SK-N-SH treated with all-trans-retinoic acid at 6 μM for 48 hours (cell line): ENCODE measurements at regions not wholly inside any gene's neighbourhood (a gene's known extent, or its start where the extent isn't known, plus 50 kb on each side); places are given as distances from the start of the nearest gene placed in this dataset.

Source experiments
- ATAC-seq: fragments of 200-7000 bp; cut with Tn5 transposase; 3 replicates; pipeline ENCODE4 v1.9.1; 2020; ENCODE audit warnings: mild to moderate bottlenecking, moderate library complexity
- ARNTL ChIP-seq: fragments of 450-650 bp; formaldehyde crosslinking; IDR thresholded peaks from 2 replicates; pipeline ENCODE4 v1.5.0; 2020; ENCODE audit warnings: low read depth, mild to moderate bottlenecking, moderate library complexity, borderline replicate concordance
- BACH2 ChIP-seq: fragments of 250-450 bp; sonication (Bioruptor Pico); IDR thresholded peaks from 2 replicates; pipeline ENCODE4 v1.9.0; 2021; ENCODE audit warnings: mild to moderate bottlenecking, borderline replicate concordance
- CREB5 ChIP-seq: fragments of 250-450 bp; sonication (Bioruptor Pico); IDR thresholded peaks from 2 replicates; pipeline ENCODE4 v1.5.1; 2020; ENCODE audit warnings: low read depth, mild to moderate bottlenecking, moderate library complexity
- CSDC2 ChIP-seq: fragments of 250-450 bp; sonication (Bioruptor Pico); IDR thresholded peaks from 2 replicates; pipeline ENCODE4 v1.5.0; 2020; ENCODE audit warnings: mild to moderate bottlenecking, moderate library complexity
- CSRNP3 ChIP-seq: fragments of 250-450 bp; sonication (Bioruptor Pico); IDR thresholded peaks from 2 replicates; pipeline ENCODE4 v1.5.1; 2021; ENCODE audit warnings: mild to moderate bottlenecking, moderate library complexity
- ESRRG ChIP-seq: fragments of 250-450 bp; sonication (Bioruptor Pico); IDR thresholded peaks from 2 replicates; pipeline ENCODE4 v1.6.1; 2021; ENCODE audit warnings: mild to moderate bottlenecking
- OSR1 ChIP-seq: fragments of 250-450 bp; sonication (Bioruptor Pico); IDR thresholded peaks from 2 replicates; pipeline ENCODE4 v1.8.0; 2022; ENCODE audit warnings: moderate library complexity, mild to moderate bottlenecking, inconsistent platforms
- PATZ1 ChIP-seq: fragments of 250-450 bp; sonication (Bioruptor Pico); IDR thresholded peaks from 2 replicates; pipeline ENCODE4 v1.8.0; 2020; ENCODE audit warnings: mild to moderate bottlenecking, moderate library complexity, borderline replicate concordance
- PPARA ChIP-seq: fragments of 250-450 bp; sonication (Bioruptor Pico); IDR thresholded peaks from 2 replicates; pipeline ENCODE4 v1.5.0; 2020; ENCODE audit warnings: mild to moderate bottlenecking, borderline replicate concordance
- SNAI2 ChIP-seq: fragments of 250-450 bp; sonication (Bioruptor Pico); IDR thresholded peaks from 2 replicates; pipeline ENCODE4 v1.5.0; 2020; ENCODE audit warnings: mild to moderate bottlenecking, moderate library complexity
- TCF4 ChIP-seq: fragments of 250-450 bp; sonication (Bioruptor Pico); IDR thresholded peaks from 2 replicates; pipeline ENCODE4 v1.8.0; 2021; ENCODE audit warnings: mild to moderate bottlenecking, moderate library complexity, borderline replicate concordance
- TOX ChIP-seq: fragments of 250-450 bp; sonication (Bioruptor Pico); IDR thresholded peaks from 2 replicates; pipeline ENCODE4 v1.8.0; 2021; ENCODE audit warnings: mild to moderate bottlenecking, moderate library complexity, borderline replicate concordance
- TSHZ2 ChIP-seq: fragments of 250-450 bp; sonication (Bioruptor Pico); IDR thresholded peaks from 2 replicates; pipeline ENCODE4 v1.5.0; 2020; ENCODE audit warnings: mild to moderate bottlenecking, moderate library complexity
- ZC3H10 ChIP-seq: fragments of 250-450 bp; sonication (Bioruptor Pico); IDR thresholded peaks from 2 replicates; pipeline ENCODE4 v1.5.1; 2021; ENCODE audit warnings: mild to moderate bottlenecking, moderate library complexity
- ZFP3 ChIP-seq: fragments of 250-450 bp; sonication (Bioruptor Pico); IDR thresholded peaks from 2 replicates; pipeline ENCODE4 v1.5.0; 2020; ENCODE audit warnings: mild to moderate bottlenecking, moderate library complexity
- ZFP30 ChIP-seq: fragments of 450-650 bp; formaldehyde crosslinking; IDR thresholded peaks from 2 replicates; pipeline ENCODE4 v1.5.0; 2022; ENCODE audit warnings: mild to moderate bottlenecking, moderate library complexity
- ZNF565 ChIP-seq: fragments of 450-650 bp; formaldehyde crosslinking; conservative IDR thresholded peaks from 2 replicates; pipeline ENCODE4 v1.5.0; 2020; ENCODE audit warnings: low read depth, mild to moderate bottlenecking, moderate library complexity
- ZNF70 ChIP-seq: fragments of 450-650 bp; formaldehyde crosslinking; IDR thresholded peaks from 2 replicates; pipeline ENCODE4 v1.5.0; 2020; ENCODE audit warnings: mild to moderate bottlenecking, moderate library complexity
- ZNF8 ChIP-seq: fragments of 450-650 bp; formaldehyde crosslinking; IDR thresholded peaks from 2 replicates; pipeline ENCODE4 v1.5.0; 2020; ENCODE audit warnings: mild to moderate bottlenecking, moderate library complexity

- no peak for ATAC-seq
- TF ChIP-seq TSHZ2 (CRISPR knock-in tag) = no peak
- no peak for TF ChIP-seq CSRNP3
- TF ChIP-seq ZNF8 = no peak
- TF ChIP-seq BACH2 (CRISPR knock-in tag) = no peak
- TF ChIP-seq ZNF70 (CRISPR knock-in tag) = no peak
- TF ChIP-seq SNAI2 (CRISPR knock-in tag) = no peak
- no peak for TF ChIP-seq ZNF565
- TF ChIP-seq ZFP30 (CRISPR knock-in tag) = no peak
- no peak for TF ChIP-seq OSR1 (CRISPR knock-in tag)
- TF ChIP-seq CREB5 (CRISPR knock-in tag) = no peak
- no peak for TF ChIP-seq PPARA (CRISPR knock-in tag)
- TF ChIP-seq, all 23 proteins: peak for 0
Measured at GRCh38 chr9:10917001-10917400, 304.2 kb upstream of the PTPRD start.

- ATAC-seq = no peak
- no peak for TF ChIP-seq PPARA (CRISPR knock-in tag)
- TF ChIP-seq TCF4 (CRISPR knock-in tag) = no peak
- TF ChIP-seq ZFP3 (CRISPR knock-in tag) = no peak
- TF ChIP-seq PATZ1 (CRISPR knock-in tag) = no peak
- no peak for TF ChIP-seq TOX (CRISPR knock-in tag)
- no peak for TF ChIP-seq ZNF8
- TF ChIP-seq ESRRG (CRISPR knock-in tag) = no peak
- no peak for TF ChIP-seq CSDC2 (CRISPR knock-in tag)
- TF ChIP-seq TSHZ2 (CRISPR knock-in tag) = no peak
- no peak for TF ChIP-seq ARNTL (CRISPR knock-in tag)
- no peak for TF ChIP-seq CSRNP3
- TF ChIP-seq ZC3H10 (CRISPR knock-in tag) = no peak
- TF ChIP-seq BACH2 (CRISPR knock-in tag) = no peak
- TF ChIP-seq, all 23 proteins: peak for 0
Measured at GRCh38 chr9:10921671-10922070, 308.9 kb upstream of the PTPRD start.
